ENCODE measurements at regions not wholly inside any gene's neighbourhood (a gene's known extent, or its start where the extent isn't known, plus 50 kb on each side); places are given as distances from the start of the nearest gene placed in this dataset.

DNA sequence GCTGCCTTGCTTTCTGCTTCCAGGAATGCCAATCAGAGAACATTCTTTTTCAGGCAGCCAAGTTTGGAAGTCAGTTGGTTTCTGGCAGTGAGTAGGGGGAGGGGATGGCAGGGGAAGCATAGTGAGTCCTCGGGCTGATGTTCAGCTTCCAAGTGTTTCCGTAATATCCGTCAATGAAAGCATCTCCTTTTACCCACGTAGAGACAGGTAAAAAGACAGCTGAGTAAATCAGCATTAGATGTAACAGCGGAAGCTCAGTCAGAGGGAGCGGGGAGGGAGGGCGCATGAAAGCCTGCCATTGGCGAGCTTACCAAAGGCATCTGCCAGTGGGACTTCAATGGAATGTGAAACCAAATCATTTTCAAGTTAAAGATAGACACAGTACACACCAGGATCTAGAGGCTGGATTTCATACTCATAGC, 117.1 kb upstream of the DTNA start:
- Mint-ChIP-seq H3K9me3 (peaks cover 9% of the 10 kb centered on the region), H3K27me3 (ENCODE audit: insufficient read depth) (no peaks in the 10 kb centered on the region), H3K4me3 (peak overlapping the region; percentile 50), H3K4me1 (peaks cover 36% of the 10 kb centered on the region), H3K36me3 (ENCODE audit: low read depth) (peaks cover 13% of the 10 kb centered on the region), H3K27ac (peak overlapping the region; percentile 90)
- peak; percentile 83 for DNase-seq
- Histone ChIP-seq H3K9me3 (ENCODE audit: control insufficient read depth, low read length) (peaks cover 2% of the 10 kb centered on the region), H3K4me1 (ENCODE audit: control insufficient read depth, insufficient read depth, low read length) (peaks cover 7% of the 10 kb centered on the region), H3K9ac (ENCODE audit: extremely low read depth, low read length, poor library complexity, severe bottlenecking) (peak overlapping the region; percentile 18), H3K36me3 (ENCODE audit: control insufficient read depth, insufficient read depth, low read length) (no peaks in the 10 kb centered on the region), H3K4me3 (ENCODE audit: low read length) (peak overlapping the region; percentile 62), H3K27ac (ENCODE audit: low read depth, low read length) (no peak overlapping the region), H3K27me3 (ENCODE audit: control insufficient read depth, insufficient read depth, low read length, poor library complexity, severe bottlenecking) (no peaks in the 10 kb centered on the region)
- 25 to 33% methylated on average over 4 to 8 of the region's 8 CpGs for WGBS, 2 experiments (ENCODE audit: insufficient coverage in 1 of 2, insufficient read length in 1 of 2)
- TF ChIP-seq, protein P1, sequence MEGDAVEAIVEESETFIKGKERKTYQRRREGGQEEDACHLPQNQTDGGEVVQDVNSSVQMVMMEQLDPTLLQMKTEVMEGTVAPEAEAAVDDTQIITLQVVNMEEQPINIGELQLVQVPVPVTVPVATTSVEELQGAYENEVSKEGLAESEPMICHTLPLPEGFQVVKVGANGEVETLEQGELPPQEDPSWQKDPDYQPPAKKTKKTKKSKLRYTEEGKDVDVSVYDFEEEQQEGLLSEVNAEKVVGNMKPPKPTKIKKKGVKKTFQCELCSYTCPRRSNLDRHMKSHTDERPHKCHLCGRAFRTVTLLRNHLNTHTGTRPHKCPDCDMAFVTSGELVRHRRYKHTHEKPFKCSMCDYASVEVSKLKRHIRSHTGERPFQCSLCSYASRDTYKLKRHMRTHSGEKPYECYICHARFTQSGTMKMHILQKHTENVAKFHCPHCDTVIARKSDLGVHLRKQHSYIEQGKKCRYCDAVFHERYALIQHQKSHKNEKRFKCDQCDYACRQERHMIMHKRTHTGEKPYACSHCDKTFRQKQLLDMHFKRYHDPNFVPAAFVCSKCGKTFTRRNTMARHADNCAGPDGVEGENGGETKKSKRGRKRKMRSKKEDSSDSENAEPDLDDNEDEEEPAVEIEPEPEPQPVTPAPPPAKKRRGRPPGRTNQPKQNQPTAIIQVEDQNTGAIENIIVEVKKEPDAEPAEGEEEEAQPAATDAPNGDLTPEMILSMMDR (conservative IDR thresholded peaks at IDR 0.05): no peak

GRCh38 chr18:34594266-34594665, 115.8 kb upstream of the DTNA start:
- TF ChIP-seq, protein P1 (conservative IDR thresholded peaks at IDR 0.05): no peak
- 94 to 100% methylated on average over 1 of the region's 1 CpG for WGBS, 2 experiments (ENCODE audit: insufficient coverage in 1 of 2, insufficient read length in 1 of 2)
- H3K36me3 Mint-ChIP-seq (ENCODE audit: low read depth): peaks cover 23% of the 10 kb centered on the region
- H3K27me3 Mint-ChIP-seq (ENCODE audit: insufficient read depth): no peaks in the 10 kb centered on the region
- no peaks in the 10 kb centered on the region for H3K36me3 ChIP-seq (ENCODE audit: control insufficient read depth, insufficient read depth, low read length)
- no peak for DNase-seq
- no peak overlapping the region for H3K9ac ChIP-seq (ENCODE audit: extremely low read depth, low read length, poor library complexity, severe bottlenecking)
- H3K27me3 ChIP-seq (ENCODE audit: control insufficient read depth, insufficient read depth, low read length, poor library complexity, severe bottlenecking): no peaks in the 10 kb centered on the region
- no peak overlapping the region for H3K4me3 ChIP-seq (ENCODE audit: low read length)
- H3K4me1 Mint-ChIP-seq: peaks cover 36% of the 10 kb centered on the region
- no peak overlapping the region for H3K27ac Mint-ChIP-seq
- H3K4me3 Mint-ChIP-seq: no peak overlapping the region
- H3K9me3 Mint-ChIP-seq: peaks cover 15% of the 10 kb centered on the region
- peaks cover 7% of the 10 kb centered on the region for H3K4me1 ChIP-seq (ENCODE audit: control insufficient read depth, insufficient read depth, low read length)
- no peak overlapping the region for H3K27ac ChIP-seq (ENCODE audit: low read depth, low read length)
- H3K9me3 ChIP-seq (ENCODE audit: control insufficient read depth, low read length): peaks cover 6% of the 10 kb centered on the region

- peaks cover 15% of the 10 kb centered on the region for H3K9me3 Mint-ChIP-seq
- no peak overlapping the region for H3K4me3 Mint-ChIP-seq
- peak; percentile 76 for DNase-seq
- peaks cover 33% of the 10 kb centered on the region for H3K4me1 Mint-ChIP-seq
- TF ChIP-seq, protein P1 (conservative IDR thresholded peaks at IDR 0.05): peak; percentile 72
- Histone ChIP-seq H3K4me3 (ENCODE audit: low read length) (no peak overlapping the region), H3K27ac (ENCODE audit: low read depth, low read length) (no peak overlapping the region), H3K27me3 (ENCODE audit: control insufficient read depth, insufficient read depth, low read length, poor library complexity, severe bottlenecking) (no peaks in the 10 kb centered on the region), H3K9me3 (ENCODE audit: control insufficient read depth, low read length) (peaks cover 6% of the 10 kb centered on the region), H3K36me3 (ENCODE audit: control insufficient read depth, insufficient read depth, low read length) (no peaks in the 10 kb centered on the region), H3K4me1 (ENCODE audit: control insufficient read depth, insufficient read depth, low read length) (peaks cover 7% of the 10 kb centered on the region), H3K9ac (ENCODE audit: extremely low read depth, low read length, poor library complexity, severe bottlenecking) (no peak overlapping the region)
- H3K36me3 Mint-ChIP-seq (ENCODE audit: low read depth): peaks cover 24% of the 10 kb centered on the region
- peak overlapping the region; percentile 31 for H3K27ac Mint-ChIP-seq
- 33 to 67% methylated on average over 1 to 2 of the region's 2 CpGs for WGBS, 2 experiments (ENCODE audit: insufficient coverage in 1 of 2, insufficient read length in 1 of 2)
- H3K27me3 Mint-ChIP-seq (ENCODE audit: insufficient read depth): no peaks in the 10 kb centered on the region
Observed at GRCh38 chr18:34595690-34596089, 114.4 kb upstream of the DTNA start.
